Natural killer cell treated with Interleukin-12 subunit alpha and Interleukin-12 subunit beta and Interleukin-15 and Interleukin-18, amount 100 ng/mL, for 72 hours (primary cell): ENCODE measurements at regions not wholly inside any gene's neighbourhood (a gene's known extent, or its start where the extent isn't known, plus 50 kb on each side); places are given as distances from the start of the nearest gene placed in this dataset.
"Not testable (repeated sequence)": the region's sequence is repeated elsewhere in the genome, so short reads cannot be mapped to it uniquely, and the experiment has no call there.

Experiments used
- ATAC-seq, 2 donors: fragments of 150-1000 bp; cut with Tn5 transposase in 1 of 2; sonication (Bioruptor Pico), chemical (Tn5 transposase) in 1 of 2; 2 replicates each; pipeline ENCODE4 v1.10.0; 2021
- DNase-seq: peaks from one replicate; pipeline ENCODE4 v3.0.0; 2022; ENCODE audit warnings: low spot score
- H3K27ac Mint-ChIP-seq, 2 donors: 1 replicate in 1 of 2; 2 replicates in 1 of 2; pipeline ENCODE4 v1.8.0; 2022; ENCODE audit warnings: mixed read lengths in 2 of 2, mild to moderate bottlenecking in 1 of 2, moderate library complexity in 1 of 2
- H3K27me3 Mint-ChIP-seq, 2 donors: 1 replicate in 1 of 2; 2 replicates in 1 of 2; pipeline ENCODE4 v1.8.0; 2022; ENCODE audit warnings: mixed read lengths in 2 of 2
- H3K36me3 Mint-ChIP-seq: one replicate; pipeline ENCODE4 v1.8.0; 2022; ENCODE audit warnings: mixed read lengths
- H3K4me1 Mint-ChIP-seq, 2 donors: 1 replicate in 1 of 2; 2 replicates in 1 of 2; pipeline ENCODE4 v1.8.0; 2022; ENCODE audit warnings: low read depth in 2 of 2, mixed read lengths in 2 of 2, mild to moderate bottlenecking in 1 of 2
- H3K4me3 Mint-ChIP-seq: one replicate; pipeline ENCODE4 v1.8.0; 2022; ENCODE audit warnings: mixed read lengths
- H3K9me3 Mint-ChIP-seq: 2 replicates; pipeline ENCODE4 v1.8.0; 2022; ENCODE audit warnings: mixed read lengths

DNA sequence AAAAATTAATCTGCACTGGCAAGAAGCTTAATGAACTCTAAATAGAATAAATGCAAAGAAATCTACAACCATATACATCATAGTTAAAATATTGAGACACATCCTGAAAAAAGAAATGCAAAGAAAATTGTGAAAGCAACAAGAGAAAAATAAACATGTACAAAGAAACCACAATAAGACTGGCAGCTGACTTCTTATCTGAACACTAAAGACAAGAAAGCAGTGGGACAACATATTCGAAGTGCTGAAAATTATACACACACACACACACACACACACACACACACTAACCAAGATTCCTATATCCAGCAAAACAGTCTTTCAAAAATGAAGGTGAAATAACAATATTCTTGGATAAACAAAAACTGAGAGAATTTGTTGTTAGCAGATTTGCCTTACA lies 366.5 kb upstream of the C16orf82 start:
- Mint-ChIP-seq H3K27ac (no peak overlapping the region), H3K4me1 (no peaks in the 10 kb centered on the region), H3K27me3 (peaks cover 21 to 32% of the 10 kb centered on the region in 2 donors), H3K36me3 (no peaks in the 10 kb centered on the region), H3K4me3 (no peak overlapping the region), H3K9me3 (peaks cover 2% of the 10 kb centered on the region)
- DNase-seq (no peak), ATAC-seq (no peak)

DNA sequence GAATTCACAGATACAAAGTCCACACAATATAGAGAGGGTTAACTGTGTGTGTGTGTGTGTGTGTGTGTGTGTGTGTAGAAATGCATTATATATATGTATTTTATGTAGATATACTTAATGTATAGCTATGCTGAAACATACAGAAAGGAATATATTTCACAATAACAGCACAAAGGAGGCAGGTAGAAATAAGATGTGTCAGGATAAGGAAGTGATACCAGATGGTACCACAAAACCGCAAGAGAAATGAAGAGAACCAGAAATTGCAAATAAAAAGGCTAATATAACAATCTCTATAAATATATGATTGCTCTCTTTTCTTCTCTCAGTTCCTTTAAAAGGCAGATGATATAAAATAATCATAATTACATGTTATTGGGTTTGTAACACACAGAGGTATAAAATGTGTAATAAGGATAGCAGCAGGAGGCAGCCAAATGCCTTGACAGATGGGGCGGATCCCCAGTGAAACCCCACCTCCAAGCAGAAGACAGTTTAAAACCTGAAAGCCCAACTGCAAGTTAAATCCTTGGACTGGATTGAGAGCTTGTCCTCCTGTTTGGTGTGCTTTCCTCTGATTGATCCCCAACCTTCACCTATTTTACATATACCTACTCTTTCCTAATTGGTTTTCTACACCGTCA lies 365.4 kb upstream of the C16orf82 start:
- H3K4me1 Mint-ChIP-seq = no peaks in the 10 kb centered on the region
- no peak overlapping the region for H3K27ac Mint-ChIP-seq
- no peak overlapping the region for H3K4me3 Mint-ChIP-seq
- no peaks in the 10 kb centered on the region for H3K36me3 Mint-ChIP-seq
- peaks cover 21 to 34% of the 10 kb centered on the region in 2 donors for H3K27me3 Mint-ChIP-seq
- DNase-seq = no peak
- peaks cover 2% of the 10 kb centered on the region for H3K9me3 Mint-ChIP-seq
- no peak for ATAC-seq

DNA sequence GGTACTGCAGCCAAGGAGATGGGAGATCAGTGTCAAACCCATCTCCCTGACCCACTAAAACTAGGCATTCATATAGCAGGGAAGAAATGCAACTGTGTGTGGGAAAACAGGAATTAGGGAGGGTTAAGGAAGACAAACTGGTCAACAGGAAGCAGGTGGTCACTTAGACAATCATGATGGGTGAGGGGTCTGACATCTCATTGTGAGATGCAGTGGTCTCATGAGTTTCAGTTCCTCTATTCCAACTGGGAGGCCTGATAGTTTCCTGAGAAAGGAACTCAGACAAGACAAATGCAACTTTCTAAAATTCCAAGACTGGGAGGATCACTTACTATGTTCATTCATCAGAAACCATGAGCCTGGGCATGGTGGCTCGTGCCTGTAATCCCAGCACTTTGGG lies 361.4 kb upstream of the C16orf82 start:
- Mint-ChIP-seq H3K9me3 (peaks cover under 1% of the 10 kb centered on the region), H3K4me3 (no peak overlapping the region), H3K27me3 (peaks cover 9 to 33% of the 10 kb centered on the region in 2 donors), H3K27ac (no peak overlapping the region), H3K4me1 (no peaks in the 10 kb centered on the region), H3K36me3 (no peaks in the 10 kb centered on the region)
- ATAC-seq = no peak
- DNase-seq = no peak

DNA sequence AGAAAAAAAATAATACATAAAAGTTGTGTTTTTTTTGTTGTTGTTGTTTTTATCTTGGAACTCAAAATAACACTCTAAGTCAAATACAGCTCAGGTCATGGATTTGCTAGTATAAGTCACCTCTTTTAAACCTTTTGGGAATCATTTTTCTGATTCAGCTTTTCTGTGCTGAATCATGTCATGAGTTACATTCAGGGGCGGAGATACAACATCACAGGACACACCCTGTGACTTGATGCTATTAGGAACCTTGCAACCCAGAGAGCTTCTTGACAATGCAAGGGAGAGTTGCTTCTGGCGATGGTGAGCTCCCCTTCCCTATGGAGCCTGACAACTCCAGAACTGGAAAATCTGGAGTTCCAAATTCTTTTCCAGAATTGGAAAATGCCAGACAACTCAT lies 358.3 kb upstream of the C16orf82 start:
- Mint-ChIP-seq H3K27me3 (peaks cover 3 to 21% of the 10 kb centered on the region in 2 donors), H3K4me3 (no peak overlapping the region), H3K36me3 (no peaks in the 10 kb centered on the region), H3K9me3 (no peaks in the 10 kb centered on the region), H3K27ac (no peak overlapping the region), H3K4me1 (no peaks in the 10 kb centered on the region)
- DNase-seq (no peak), ATAC-seq (no peak)

DNA sequence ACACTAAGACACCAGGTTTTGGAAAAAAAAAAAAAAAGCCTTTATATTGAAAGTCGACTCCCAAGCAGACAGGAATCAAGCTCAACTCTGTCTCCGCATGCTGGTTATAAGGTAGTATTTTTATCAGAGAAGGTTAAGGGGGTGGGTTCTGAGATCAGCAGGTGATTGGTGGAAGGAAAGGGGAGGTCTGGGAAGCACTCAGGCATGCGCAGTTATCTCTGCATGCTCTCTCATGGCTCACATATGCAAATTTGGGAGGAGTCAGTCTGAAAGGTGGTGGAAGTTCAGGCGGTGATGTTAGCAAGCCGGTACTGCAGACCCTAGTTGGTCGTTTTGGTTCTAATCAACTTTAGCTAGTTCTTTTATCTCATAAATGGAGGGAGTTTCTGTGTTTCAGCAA lies 357.6 kb upstream of the C16orf82 start:
- no peaks in the 10 kb centered on the region for H3K9me3 Mint-ChIP-seq
- ATAC-seq = no peak
- H3K4me3 Mint-ChIP-seq = no peak overlapping the region
- peaks cover 3 to 18% of the 10 kb centered on the region in 2 donors for H3K27me3 Mint-ChIP-seq
- no peak overlapping the region for H3K27ac Mint-ChIP-seq
- no peaks in the 10 kb centered on the region for H3K36me3 Mint-ChIP-seq
- H3K4me1 Mint-ChIP-seq = no peaks in the 10 kb centered on the region
- DNase-seq = no peak

DNA sequence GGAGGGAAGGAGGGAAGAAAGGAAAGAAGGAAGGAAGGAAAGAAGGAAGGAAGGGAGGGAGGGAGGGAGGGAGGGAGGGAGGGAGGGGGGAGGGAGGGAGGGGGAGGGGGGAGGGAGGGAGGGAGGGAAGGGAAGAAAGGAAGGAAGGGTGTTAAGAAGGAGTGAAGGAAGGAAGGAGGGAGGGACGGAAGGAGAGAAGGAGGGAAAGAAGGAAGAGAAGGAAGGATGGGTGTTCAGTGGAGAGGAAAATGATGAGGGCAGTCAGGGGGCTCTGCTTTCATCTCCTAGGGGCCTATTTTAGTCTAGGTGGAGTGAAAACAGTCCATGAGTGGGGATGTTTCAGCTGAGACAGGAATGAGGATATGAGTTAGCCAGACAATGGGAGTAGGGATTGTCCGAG lies 357.0 kb upstream of the C16orf82 start:
- no peak overlapping the region for H3K4me3 Mint-ChIP-seq
- DNase-seq (no peak), ATAC-seq (no peak)
- H3K27me3 Mint-ChIP-seq = peaks cover 3 to 13% of the 10 kb centered on the region in 2 donors
- H3K27ac Mint-ChIP-seq = no peak overlapping the region
- no peaks in the 10 kb centered on the region for H3K4me1 Mint-ChIP-seq
- no peaks in the 10 kb centered on the region for H3K36me3 Mint-ChIP-seq
- H3K9me3 Mint-ChIP-seq = no peaks in the 10 kb centered on the region

DNA sequence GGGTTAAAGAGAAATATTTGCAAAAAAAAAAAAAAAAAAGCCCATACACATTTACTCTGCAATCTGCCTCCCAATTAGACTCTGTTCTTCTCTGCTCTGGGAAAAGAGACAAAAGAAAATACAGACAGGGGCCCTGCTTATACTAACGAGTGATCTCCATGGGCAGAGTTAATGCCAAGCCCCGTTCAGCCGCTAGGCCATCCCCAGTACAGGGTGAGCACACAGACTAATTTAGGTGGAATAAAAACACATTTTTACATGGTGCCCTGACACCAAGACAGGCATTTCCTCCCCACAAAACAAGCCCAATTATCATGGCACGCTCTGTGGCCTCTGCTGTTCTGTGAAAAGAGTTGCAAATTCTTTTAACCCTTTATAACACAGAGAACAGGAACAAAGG lies 356.3 kb upstream of the C16orf82 start:
- H3K4me1 Mint-ChIP-seq = no peaks in the 10 kb centered on the region
- H3K4me3 Mint-ChIP-seq = no peak overlapping the region
- no peaks in the 10 kb centered on the region for H3K36me3 Mint-ChIP-seq
- H3K27ac Mint-ChIP-seq = no peak overlapping the region
- DNase-seq (no peak), ATAC-seq (no peak)
- H3K9me3 Mint-ChIP-seq = no peaks in the 10 kb centered on the region
- H3K27me3 Mint-ChIP-seq = peaks cover 3 to 6% of the 10 kb centered on the region in 2 donors

DNA sequence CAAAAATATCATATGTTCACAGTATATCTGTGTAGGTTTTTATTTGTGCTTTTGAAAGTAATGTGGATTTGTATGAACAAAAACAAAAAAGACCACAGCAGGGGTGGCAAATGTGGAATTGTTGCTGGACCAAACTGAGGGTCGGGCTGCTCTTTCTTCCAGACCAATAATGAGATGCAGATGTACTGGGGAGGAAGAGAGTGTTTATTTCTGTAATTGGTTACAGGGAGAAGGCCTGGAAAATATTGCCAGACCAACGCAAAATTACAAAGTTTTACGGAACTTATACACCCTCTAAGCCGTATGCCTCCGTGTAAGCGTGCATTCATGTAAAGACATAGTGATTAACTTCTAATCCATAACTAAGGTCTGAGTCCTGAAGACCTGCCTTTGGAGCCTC lies 353.9 kb upstream of the C16orf82 start:
- H3K4me1 Mint-ChIP-seq = no peaks in the 10 kb centered on the region
- H3K9me3 Mint-ChIP-seq = no peaks in the 10 kb centered on the region
- H3K36me3 Mint-ChIP-seq = no peaks in the 10 kb centered on the region
- ATAC-seq (no peak), DNase-seq (no peak)
- peaks cover 5 to 6% of the 10 kb centered on the region in 2 donors for H3K27me3 Mint-ChIP-seq
- no peak overlapping the region for H3K27ac Mint-ChIP-seq
- H3K4me3 Mint-ChIP-seq = no peak overlapping the region

DNA sequence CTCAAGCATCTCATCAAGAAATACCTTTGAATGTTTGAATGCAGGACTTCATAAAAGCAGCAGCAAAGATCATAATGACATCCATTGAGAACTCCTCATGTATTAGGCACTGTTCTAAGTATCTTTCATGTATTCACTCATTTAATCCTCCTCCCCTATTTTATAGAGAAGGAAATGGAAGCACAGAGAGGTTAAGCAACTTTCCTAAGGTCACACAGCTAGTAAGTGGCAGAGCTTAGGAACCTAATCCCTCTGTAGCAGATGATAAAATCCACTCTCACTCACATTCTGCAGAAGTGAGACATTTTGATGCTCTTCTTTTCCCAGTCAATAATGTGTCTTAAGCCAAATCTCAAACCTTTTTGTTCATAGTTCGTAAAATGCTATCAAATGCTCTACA lies 350.8 kb upstream of the C16orf82 start:
- no peak for ATAC-seq
- H3K9me3 Mint-ChIP-seq = no peaks in the 10 kb centered on the region

DNA sequence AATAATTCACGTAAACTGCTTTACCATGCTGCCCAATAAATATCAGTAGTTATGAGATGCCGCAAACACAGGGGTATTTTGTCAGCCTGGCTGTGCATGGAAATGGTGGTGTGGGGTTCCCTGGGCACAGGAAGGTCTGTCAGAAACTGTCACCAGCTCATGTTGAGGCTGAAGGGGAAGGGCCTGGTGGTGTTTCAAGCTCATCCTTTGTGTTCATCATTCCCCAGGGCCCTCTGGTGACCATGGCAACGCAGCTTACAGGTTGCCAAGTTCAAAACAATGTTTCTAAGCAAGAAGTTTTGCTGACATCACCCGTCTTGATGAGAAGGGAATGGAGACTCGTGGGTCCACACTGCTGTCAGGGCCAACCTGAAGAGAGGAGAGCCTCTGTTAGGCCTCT lies 348.9 kb upstream of the C16orf82 start:
- DNase-seq (no peak), ATAC-seq (no peak)
- no peak overlapping the region for H3K4me3 Mint-ChIP-seq
- H3K9me3 Mint-ChIP-seq = no peaks in the 10 kb centered on the region
- H3K4me1 Mint-ChIP-seq = no peaks in the 10 kb centered on the region
- no peak overlapping the region for H3K27ac Mint-ChIP-seq
- no peaks in the 10 kb centered on the region for H3K36me3 Mint-ChIP-seq
- peaks cover 6 to 8% of the 10 kb centered on the region in 2 donors for H3K27me3 Mint-ChIP-seq

More for the DNA sequence above, 350.8 kb upstream of the C16orf82 start:
- Mint-ChIP-seq H3K27ac (no peak overlapping the region), H3K4me3 (no peak overlapping the region), H3K4me1 (no peaks in the 10 kb centered on the region), H3K27me3 (peaks cover 6 to 8% of the 10 kb centered on the region in 2 donors), H3K36me3 (no peaks in the 10 kb centered on the region)
- DNase-seq = no peak

DNA sequence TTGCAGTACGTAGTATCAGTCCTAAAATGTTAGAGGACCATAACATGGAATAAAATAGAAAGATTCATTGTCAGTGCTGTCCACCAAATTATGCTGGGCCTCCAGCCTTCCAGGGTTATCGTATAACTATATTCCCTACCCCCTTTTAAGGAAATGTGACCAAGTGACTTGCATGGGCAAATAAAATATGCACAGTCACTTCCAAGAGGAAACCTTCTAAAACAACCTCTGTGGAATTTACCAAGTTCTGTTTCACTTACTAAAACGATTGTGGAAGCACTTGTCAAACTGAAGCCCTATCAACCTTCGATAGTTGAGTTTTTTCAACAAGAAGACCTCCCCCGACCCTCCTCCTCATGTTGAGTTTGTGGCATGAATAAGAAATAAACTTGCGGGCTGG lies 345.4 kb upstream of the C16orf82 start:
- ATAC-seq (no peak), DNase-seq (no peak)
- Mint-ChIP-seq H3K27ac (no peak overlapping the region), H3K36me3 (no peaks in the 10 kb centered on the region), H3K4me3 (no peak overlapping the region), H3K27me3 (peaks cover 6 to 8% of the 10 kb centered on the region in 2 donors), H3K4me1 (no peaks in the 10 kb centered on the region), H3K9me3 (no peaks in the 10 kb centered on the region)

DNA sequence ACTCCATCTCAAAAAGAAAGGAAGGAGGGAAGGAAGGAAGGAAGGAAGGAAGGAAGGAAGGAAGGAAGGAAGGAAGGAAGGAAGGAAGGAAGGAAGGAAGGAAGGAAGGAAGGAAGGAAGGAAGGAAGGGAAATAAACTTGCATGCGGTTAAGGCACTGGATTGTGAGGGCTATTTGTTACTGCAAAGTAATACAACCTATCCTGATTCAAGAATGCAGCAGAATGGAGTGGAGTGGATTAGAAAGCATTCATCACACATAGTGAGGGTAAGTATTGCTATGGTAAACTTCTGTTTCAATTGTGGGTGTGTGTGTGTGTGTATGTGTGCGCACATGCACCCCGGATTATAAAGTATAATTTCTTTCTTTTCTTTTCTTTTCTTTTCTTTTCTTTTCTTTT lies 344.8 kb upstream of the C16orf82 start:
- not testable (repeated sequence) for DNase-seq, H3K9me3 Mint-ChIP-seq, H3K4me3 Mint-ChIP-seq, H3K36me3 Mint-ChIP-seq, H3K27ac Mint-ChIP-seq, H3K27me3 Mint-ChIP-seq, ATAC-seq, H3K4me1 Mint-ChIP-seq

DNA sequence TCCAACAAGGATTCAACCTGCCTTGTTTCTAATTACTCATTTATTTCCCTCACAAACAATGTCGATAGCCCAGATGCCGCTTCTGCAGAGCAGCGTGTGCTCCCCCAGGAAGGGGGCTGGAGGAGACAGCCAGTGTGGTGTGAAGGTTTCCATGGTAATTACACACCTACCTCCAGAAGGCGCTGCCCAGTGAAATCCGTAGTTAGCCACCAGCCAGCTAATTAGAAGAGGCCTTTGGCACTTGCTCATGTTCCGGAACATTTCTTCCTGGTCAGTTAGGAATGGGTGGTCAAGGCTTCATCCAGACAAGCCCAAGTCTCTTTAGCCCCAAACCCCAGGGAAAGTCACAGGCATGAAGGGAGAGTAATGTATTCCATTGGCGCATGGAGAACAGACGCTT lies 342.5 kb upstream of the C16orf82 start:
- H3K27ac Mint-ChIP-seq = no peak overlapping the region
- no peaks in the 10 kb centered on the region for H3K9me3 Mint-ChIP-seq
- H3K36me3 Mint-ChIP-seq = no peaks in the 10 kb centered on the region
- H3K27me3 Mint-ChIP-seq = peaks cover 8 to 9% of the 10 kb centered on the region in 2 donors
- ATAC-seq (no peak), DNase-seq (no peak)
- no peak overlapping the region for H3K4me3 Mint-ChIP-seq
- H3K4me1 Mint-ChIP-seq = no peaks in the 10 kb centered on the region

DNA sequence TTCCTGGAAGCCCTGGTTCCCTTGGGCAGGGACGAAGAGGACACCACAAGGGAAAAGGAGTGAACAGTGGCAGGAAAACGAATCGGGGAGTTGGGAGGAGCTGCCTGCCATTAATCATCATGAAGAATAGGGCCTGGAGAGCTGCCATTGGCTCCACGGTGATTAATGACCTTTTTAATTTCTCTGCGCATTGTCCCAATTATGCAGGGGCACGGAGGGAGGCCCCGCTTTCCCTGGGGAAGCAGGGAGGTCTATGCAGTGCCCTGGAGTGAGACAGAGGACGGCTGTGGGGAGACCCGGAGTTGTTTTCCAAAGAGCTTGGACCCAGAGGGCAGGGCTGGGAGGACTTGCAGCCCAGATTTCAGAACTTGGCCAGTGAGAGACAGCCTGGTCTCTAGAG lies 338.9 kb upstream of the C16orf82 start:
- no peak overlapping the region for H3K4me3 Mint-ChIP-seq
- no peaks in the 10 kb centered on the region for H3K36me3 Mint-ChIP-seq
- ATAC-seq (no peak), DNase-seq (no peak)
- H3K27me3 Mint-ChIP-seq = peaks cover 10 to 13% of the 10 kb centered on the region in 2 donors
- no peaks in the 10 kb centered on the region for H3K9me3 Mint-ChIP-seq
- H3K4me1 Mint-ChIP-seq = no peaks in the 10 kb centered on the region
- H3K27ac Mint-ChIP-seq = no peak overlapping the region

DNA sequence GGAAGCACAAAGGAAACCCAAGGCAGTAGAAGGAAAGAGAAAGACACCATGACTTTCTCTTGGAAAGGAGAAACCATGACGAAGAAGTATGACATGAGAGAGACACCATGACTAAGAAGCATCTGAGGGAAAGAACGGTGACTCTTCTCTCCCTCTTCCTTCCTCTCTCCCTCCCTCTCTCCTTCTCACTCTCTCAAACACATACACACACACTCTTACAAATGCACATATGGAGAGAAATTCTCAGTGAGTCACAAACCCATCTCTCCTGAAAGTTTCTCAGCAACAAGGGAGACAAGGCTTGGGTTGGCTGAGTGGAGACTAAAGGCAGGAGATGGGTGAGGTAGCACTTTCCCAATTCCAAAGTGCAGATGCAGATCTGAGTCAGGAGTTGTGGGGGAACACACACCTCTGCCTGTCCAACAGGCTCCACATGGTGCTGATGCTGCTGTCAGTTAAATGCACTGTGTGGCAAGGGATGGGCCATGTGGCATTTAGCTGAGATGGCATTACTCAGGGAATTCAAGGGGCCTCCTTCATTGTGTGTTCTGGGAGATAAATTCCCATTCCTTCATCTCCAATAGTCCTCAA lies 336.7 kb upstream of the C16orf82 start:
- no peaks in the 10 kb centered on the region for H3K4me1 Mint-ChIP-seq
- no peak overlapping the region for H3K4me3 Mint-ChIP-seq
- H3K27ac Mint-ChIP-seq = no peak overlapping the region
- no peaks in the 10 kb centered on the region for H3K36me3 Mint-ChIP-seq
- DNase-seq (no peak), ATAC-seq (no peak)
- H3K9me3 Mint-ChIP-seq = no peaks in the 10 kb centered on the region
- H3K27me3 Mint-ChIP-seq = peaks cover 13 to 17% of the 10 kb centered on the region in 2 donors
